ENCODE measurements at regions not wholly inside any gene's neighbourhood (a gene's known extent, or its start where the extent isn't known, plus 50 kb on each side); places are given as distances from the start of the nearest gene placed in this dataset.

DNA sequence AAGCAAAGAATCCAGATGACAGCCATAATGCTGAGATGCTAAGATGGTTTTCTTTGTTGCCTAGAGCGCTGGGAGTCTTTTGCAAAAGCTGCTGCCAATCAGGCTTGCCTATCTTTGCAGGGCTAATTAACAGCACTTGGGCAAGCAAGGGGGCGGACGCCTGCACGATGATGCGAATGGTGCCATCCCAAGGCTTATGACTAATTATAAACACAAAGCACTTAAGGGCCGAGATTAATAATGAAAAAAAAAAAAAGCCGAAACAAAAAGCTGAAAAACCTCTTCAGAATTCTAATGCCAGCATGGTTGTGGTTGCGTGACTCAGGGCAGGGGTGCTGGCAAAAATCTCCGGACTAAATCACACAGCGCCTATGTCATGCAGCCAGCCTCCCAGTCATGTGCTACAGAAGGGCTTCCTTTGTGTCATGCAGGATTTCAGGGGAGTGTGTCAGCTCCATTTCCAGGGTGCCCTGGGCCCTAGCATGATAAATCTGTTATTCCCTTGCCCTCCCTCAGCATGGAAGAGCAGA, 185.0 kb upstream of the ANKRD28 start:
- peaks cover 24% of the 10 kb centered on the region for H3K4me1 ChIP-seq (ENCODE audit: control insufficient read depth, extremely low read depth, insufficient read depth, low read length)
- H3K27ac ChIP-seq (ENCODE audit: control insufficient read depth, insufficient read depth, low read length) = peak overlapping the region; percentile 83
- H3K4me3 ChIP-seq (ENCODE audit: control insufficient read depth in 2 of 3, extremely low read depth in 1 of 3, insufficient read depth in 2 of 3, low read depth in 1 of 3, low read length in 3 of 3) = peak overlapping the region in 1 of 3 experiments; percentile 41
- H3K27me3 ChIP-seq (ENCODE audit: control insufficient read depth, extremely low read depth, insufficient read depth, low read length) = no peaks in the 10 kb centered on the region
- peak overlapping the region; percentile 63 for H3K9ac ChIP-seq (ENCODE audit: control insufficient read depth, extremely low read depth, insufficient read depth, low read length)
- dilution Hi-C loops (cut with MboI; ENCODE audit: extremely low pct_ligation_motif_present, low sequenced_read_pairs) = no loop called here
- H3K36me3 ChIP-seq (ENCODE audit: control insufficient read depth in 2 of 2, extremely low read depth in 1 of 2, insufficient read depth in 2 of 2, low read length in 2 of 2) = no peaks in the 10 kb centered on the region
- no peaks in the 10 kb centered on the region for H3K9me1 ChIP-seq (ENCODE audit: control insufficient read depth, extremely low read depth, insufficient read depth, low read length)
- peak overlapping the region; percentile 3 for H2AFZ ChIP-seq (ENCODE audit: control insufficient read depth, low read length)
- FAIRE-seq (peak; percentile 95), DNase-seq (ENCODE audit: low read depth, low spot score) (peak; percentile 94)
- H3K79me2 ChIP-seq (ENCODE audit: control insufficient read depth, insufficient read depth, low read length) = no peaks in the 10 kb centered on the region
- H3K4me2 ChIP-seq (ENCODE audit: control insufficient read depth, extremely low read depth, insufficient read depth, low read depth, low read length) = peak overlapping the region; percentile 76
- TF ChIP-seq EZH2 (IDR thresholded peaks at IDR 0.05; ENCODE audit: low read length) (no peak), CTCF (optimal IDR thresholded peaks at IDR 0.05 in 1 of 3, IDR thresholded peaks at IDR 0.05 in 1 of 3, conservative IDR thresholded peaks at IDR 0.05 in 1 of 3; ENCODE audit: extremely low read depth in 1 of 3, insufficient read depth in 2 of 3, low read length in 3 of 3) (no peak)
- H4K20me1 ChIP-seq (ENCODE audit: control insufficient read depth, extremely low read depth, insufficient read depth, low read length) = no peaks in the 10 kb centered on the region
- H3K9me3 ChIP-seq (ENCODE audit: control insufficient read depth, low read depth, low read length) = no peaks in the 10 kb centered on the region

DNA sequence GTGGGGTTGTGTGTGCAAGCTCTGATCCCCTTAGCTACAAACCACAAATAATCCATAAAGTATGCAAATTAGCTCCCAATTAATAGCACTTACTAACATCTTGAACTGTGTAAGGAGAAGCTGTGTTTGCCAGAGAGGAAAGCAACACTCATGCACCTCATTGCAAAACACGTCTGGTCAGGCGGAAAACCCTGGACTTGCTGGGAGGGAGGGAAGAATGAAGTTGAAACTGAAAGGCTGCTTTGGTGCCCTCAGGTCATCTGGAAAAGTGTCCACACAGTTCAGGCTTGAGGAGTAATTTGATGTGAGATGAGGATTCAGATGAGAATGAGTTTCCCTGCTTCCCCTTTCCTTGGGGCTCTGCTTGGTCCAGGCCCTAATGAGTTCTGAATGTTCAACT, 185.5 kb upstream of the ANKRD28 start:
- Histone ChIP-seq H3K27me3 (ENCODE audit: control insufficient read depth, extremely low read depth, insufficient read depth, low read length) (no peaks in the 10 kb centered on the region), H3K9ac (ENCODE audit: control insufficient read depth, extremely low read depth, insufficient read depth, low read length) (peak overlapping the region; percentile 63), H3K36me3 (ENCODE audit: control insufficient read depth in 2 of 2, extremely low read depth in 1 of 2, insufficient read depth in 2 of 2, low read length in 2 of 2) (no peaks in the 10 kb centered on the region), H4K20me1 (ENCODE audit: control insufficient read depth, extremely low read depth, insufficient read depth, low read length) (no peaks in the 10 kb centered on the region), H2AFZ (ENCODE audit: control insufficient read depth, low read length) (peak overlapping the region; percentile 3), H3K4me1 (ENCODE audit: control insufficient read depth, extremely low read depth, insufficient read depth, low read length) (peaks cover 24% of the 10 kb centered on the region), H3K4me3 (ENCODE audit: control insufficient read depth in 2 of 3, extremely low read depth in 1 of 3, insufficient read depth in 2 of 3, low read depth in 1 of 3, low read length in 3 of 3) (peak overlapping the region in 2 of 3 experiments; percentile 26 to 31), H3K79me2 (ENCODE audit: control insufficient read depth, insufficient read depth, low read length) (no peaks in the 10 kb centered on the region), H3K4me2 (ENCODE audit: control insufficient read depth, extremely low read depth, insufficient read depth, low read depth, low read length) (peak overlapping the region; percentile 60), H3K27ac (ENCODE audit: control insufficient read depth, insufficient read depth, low read length) (peak overlapping the region; percentile 83), H3K9me1 (ENCODE audit: control insufficient read depth, extremely low read depth, insufficient read depth, low read length) (no peaks in the 10 kb centered on the region), H3K9me3 (ENCODE audit: control insufficient read depth, low read depth, low read length) (no peaks in the 10 kb centered on the region)
- FAIRE-seq = no peak
- DNase-seq (ENCODE audit: low read depth, low spot score) = peak; percentile 84
- dilution Hi-C loops (cut with MboI; ENCODE audit: extremely low pct_ligation_motif_present, low sequenced_read_pairs) = no loop called here
- TF ChIP-seq CTCF (optimal IDR thresholded peaks at IDR 0.05 in 1 of 3, IDR thresholded peaks at IDR 0.05 in 1 of 3, conservative IDR thresholded peaks at IDR 0.05 in 1 of 3; ENCODE audit: extremely low read depth in 1 of 3, insufficient read depth in 2 of 3, low read length in 3 of 3) (no peak), EZH2 (IDR thresholded peaks at IDR 0.05; ENCODE audit: low read length) (no peak)

Data from keratinocyte (primary cell).